Testis (tissue), 2 donors: ENCODE measurements at regions not wholly inside any gene's neighbourhood (a gene's known extent, or its start where the extent isn't known, plus 50 kb on each side); places are given as distances from the start of the nearest gene placed in this dataset.

Experiments
- DNase-seq: peaks from one replicate; pipeline ENCODE4 v3.0.0-alpha.2; 2019
- H3K27ac ChIP-seq, 2 donors: fragments of 200-600 bp; sonication (generic); one replicate each; pipeline ENCODE4 v1.5.1; 2019
- H3K27me3 ChIP-seq: fragments of 200-600 bp; sonication (generic); one replicate; pipeline ENCODE4 v1.5.1; 2019
- H3K36me3 ChIP-seq: fragments of 200-600 bp; sonication (generic); one replicate; pipeline ENCODE4 v1.5.1; 2017; ENCODE audit warnings: low read depth; ENCODE audit errors: missing control alignments
- H3K4me1 ChIP-seq: fragments of 200-600 bp; sonication (generic); one replicate; pipeline ENCODE4 v1.5.1; 2019
- H3K4me3 ChIP-seq, 2 donors: fragments of 200-600 bp; sonication (generic); one replicate each; pipeline ENCODE4 v1.5.1; 2017 to 2019
- H3K9me3 ChIP-seq: fragments of 200-600 bp; sonication (generic); one replicate; pipeline ENCODE4 v1.5.1; 2017
- CTCF ChIP-seq, 3 experiments: fragments of 450-650 bp in 2 of 3; fragments of 200-600 bp in 1 of 3; sonication (generic) in 1 of 3; IDR thresholded peaks; one replicate each; pipeline ENCODE4 v1.5.1; 2016 to 2019; ENCODE audit warnings: antibody characterized with exemption in 3 of 3, mild to moderate bottlenecking in 2 of 3, moderate library complexity in 1 of 3
- POLR2A ChIP-seq: fragments of 450-650 bp; IDR thresholded peaks from one replicate; pipeline ENCODE4 v1.6.1; 2017; ENCODE audit warnings: antibody characterized with exemption, mild to moderate bottlenecking, moderate library complexity
- WGBS, 2 donors: methylation state at CpG; one replicate each; pipeline ENCODE4 v1.1.5; 2018; 5-methylcytosine and 5-hydroxymethylcytosine counted together
- intact Hi-C: fragments of 100-400 bp; cut with DNase I; formaldehyde crosslinking; loops from one replicate; pipeline ENCODE4 v1.15.1; 2023; ENCODE audit warnings: low total_unique reads

DNA sequence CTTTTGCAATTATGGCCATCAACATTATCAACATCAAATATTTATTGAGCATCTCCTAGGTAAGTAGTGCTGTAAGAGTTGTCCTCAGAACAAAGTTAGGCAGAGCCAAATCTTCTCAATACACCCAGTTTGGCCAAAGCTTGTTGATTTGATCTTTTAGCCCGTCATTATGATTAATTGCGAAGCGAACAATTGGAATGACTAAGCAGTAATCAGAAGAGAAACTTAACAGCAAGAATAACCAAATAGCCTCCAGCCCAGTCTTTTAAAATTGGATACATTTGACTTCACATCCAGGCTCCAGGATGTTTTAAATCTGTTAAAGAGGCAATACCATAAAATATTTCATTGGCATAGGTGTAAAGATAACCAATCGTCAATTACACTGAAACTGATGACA is 1156.0 kb downstream of the OLFM4 start:
- Histone ChIP-seq H3K27me3 (no peaks in the 10 kb centered on the region), H3K27ac (no peak overlapping the region), H3K36me3 (no peaks in the 10 kb centered on the region), H3K9me3 (no peaks in the 10 kb centered on the region), H3K4me1 (no peaks in the 10 kb centered on the region), H3K4me3 (no peak overlapping the region)
- DNase-seq = no peak
- WGBS, 2 donors = 89 to 91% methylated on average over 4 of the region's 4 CpGs
- intact Hi-C loops = no loop called here
- TF ChIP-seq POLR2A (no peak), CTCF (IDR thresholded peaks at IDR 0.05) (no peak)

GRCh38 chr13:54185101-54185500 is 1156.5 kb downstream of the OLFM4 start:
- 57 to 64% methylated on average over 2 of the region's 2 CpGs for WGBS, 2 donors

DNA sequence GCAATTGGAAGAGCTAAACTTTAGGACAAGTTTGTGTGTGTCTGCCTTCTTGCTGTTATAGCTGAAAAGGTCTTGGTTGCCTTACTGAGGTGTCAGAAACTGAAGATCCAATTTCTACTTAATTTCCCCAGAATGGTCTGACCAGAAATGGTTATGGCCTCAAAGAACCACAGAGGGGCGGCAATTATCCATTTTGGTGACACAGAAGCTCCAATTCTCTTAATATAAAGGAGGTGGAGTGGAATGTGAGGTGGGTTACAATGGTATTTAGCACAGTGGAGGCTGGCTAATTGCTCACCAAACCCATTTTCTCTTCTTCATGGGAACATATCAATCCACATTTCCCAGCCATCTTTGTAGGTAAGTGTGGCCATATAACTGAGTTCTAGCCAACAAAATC is 1157.2 kb downstream of the OLFM4 start:
- Histone ChIP-seq H3K27me3 (no peaks in the 10 kb centered on the region), H3K4me1 (no peaks in the 10 kb centered on the region), H3K9me3 (no peaks in the 10 kb centered on the region), H3K27ac (no peak overlapping the region), H3K4me3 (no peak overlapping the region), H3K36me3 (no peaks in the 10 kb centered on the region)
- 55 to 58% methylated on average over 1 of the region's 1 CpG for WGBS, 2 donors
- no peak for DNase-seq
- TF ChIP-seq CTCF (IDR thresholded peaks at IDR 0.05) = no peak
- no peak for TF ChIP-seq POLR2A
- intact Hi-C loops = no loop called here

More at GRCh38 chr13:54185101-54185500, 1156.5 kb downstream of the OLFM4 start:
- Histone ChIP-seq H3K4me3 (no peak overlapping the region), H3K27me3 (no peaks in the 10 kb centered on the region), H3K36me3 (no peaks in the 10 kb centered on the region), H3K9me3 (no peaks in the 10 kb centered on the region), H3K4me1 (no peaks in the 10 kb centered on the region), H3K27ac (no peak overlapping the region)
- TF ChIP-seq POLR2A (no peak), CTCF (IDR thresholded peaks at IDR 0.05) (no peak)
- no peak for DNase-seq
- intact Hi-C loops = no loop called here

GRCh38 chr13:54187461-54187860 is 1158.8 kb downstream of the OLFM4 start:
- H3K27ac ChIP-seq = no peak overlapping the region
- DNase-seq = no peak
- no peak for TF ChIP-seq CTCF (IDR thresholded peaks at IDR 0.05)
- no peak for TF ChIP-seq POLR2A
- H3K36me3 ChIP-seq = no peaks in the 10 kb centered on the region
- intact Hi-C loops = no loop called here
- WGBS, 2 donors = 90 to 92% methylated on average over 1 of the region's 1 CpG
- H3K4me3 ChIP-seq = no peak overlapping the region
- H3K4me1 ChIP-seq = no peaks in the 10 kb centered on the region
- no peaks in the 10 kb centered on the region for H3K9me3 ChIP-seq
- H3K27me3 ChIP-seq = no peaks in the 10 kb centered on the region

DNA sequence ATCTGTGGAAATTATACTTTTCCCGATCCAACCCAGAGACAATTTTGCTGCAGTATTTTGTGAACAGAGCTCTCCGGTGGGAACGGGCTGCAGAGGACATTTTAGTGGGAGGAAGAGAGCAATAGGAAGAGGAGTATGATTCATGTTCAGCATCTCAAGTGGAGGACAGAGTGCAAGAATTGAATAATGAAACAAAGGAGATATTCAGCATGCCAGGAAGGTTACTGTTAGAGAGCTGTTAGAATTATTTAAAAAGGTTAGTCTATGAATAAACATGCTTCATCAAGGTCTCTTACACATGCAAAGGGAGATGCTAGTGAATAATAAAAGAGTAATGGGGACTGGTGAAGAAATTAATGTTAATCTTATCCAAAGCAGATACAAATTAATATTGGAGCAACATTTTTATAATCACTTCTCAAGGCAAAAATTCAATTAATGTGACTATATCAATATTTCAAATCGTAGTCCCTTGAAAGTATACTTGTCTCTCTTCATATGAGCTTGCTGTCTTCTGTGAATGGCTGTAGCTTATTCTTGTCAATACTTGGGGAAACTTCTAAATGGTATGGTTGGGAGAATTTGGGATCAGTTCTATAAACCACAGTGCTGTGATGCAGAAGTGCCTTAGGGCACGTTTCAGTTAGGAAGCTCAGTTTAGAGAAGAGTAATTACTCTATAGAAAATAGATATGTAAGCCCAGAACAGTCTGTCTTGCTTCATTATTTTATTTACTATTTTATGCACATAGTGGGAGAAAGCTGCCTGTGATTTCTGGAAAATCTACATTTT is 1165.8 kb downstream of the OLFM4 start:
- DNase-seq = no peak
- H3K4me3 ChIP-seq = no peak overlapping the region
- intact Hi-C loops = no loop called here
- no peaks in the 10 kb centered on the region for H3K9me3 ChIP-seq
- TF ChIP-seq CTCF (IDR thresholded peaks at IDR 0.05) = no peak
- no peak for TF ChIP-seq POLR2A
- H3K27ac ChIP-seq = no peak overlapping the region
- H3K36me3 ChIP-seq = no peaks in the 10 kb centered on the region
- no peaks in the 10 kb centered on the region for H3K27me3 ChIP-seq
- H3K4me1 ChIP-seq = no peaks in the 10 kb centered on the region
- WGBS, 2 donors = 63 to 65% methylated on average over 5 of the region's 5 CpGs
